ENCODE measurements at regions not wholly inside any gene's neighbourhood (a gene's known extent, or its start where the extent isn't known, plus 50 kb on each side); places are given as distances from the start of the nearest gene placed in this dataset.

- TF ChIP-seq CTCF (IDR thresholded peaks at IDR 0.05), result no peak
- no peak for TF ChIP-seq EP300 (IDR thresholded peaks at IDR 0.05)
- TF ChIP-seq POLR2AphosphoS5 (IDR thresholded peaks at IDR 0.05), result no peak
- TF ChIP-seq POLR2A (IDR thresholded peaks at IDR 0.05), result no peak
These were observed 223.7 kb upstream of the ADAMTS5 start for GRCh38 chr21:27190601-27191000.
